T-helper 1 cell treated with Interleukin-12 subunit alpha and Interleukin-12 subunit beta and Interleukin-4 antibody, amounts not matched to agents 30 μg/mL and 1 μg/mL, for 36 hours (primary cell): ENCODE measurements at regions not wholly inside any gene's neighbourhood (a gene's known extent, or its start where the extent isn't known, plus 50 kb on each side); places are given as distances from the start of the nearest gene placed in this dataset.
"Not testable (repeated sequence)": the region's sequence is repeated elsewhere in the genome, so short reads cannot be mapped to it uniquely, and the experiment has no call there.

Experiments
- H3K27ac Mint-ChIP-seq: one replicate; pipeline ENCODE4 v1.8.0; 2021; ENCODE audit warnings: mild to moderate bottlenecking, mixed read lengths
- H3K27me3 Mint-ChIP-seq: one replicate; pipeline ENCODE4 v1.8.0; 2021; ENCODE audit warnings: low read depth, mixed read lengths
- H3K36me3 Mint-ChIP-seq: one replicate; pipeline ENCODE4 v1.8.0; 2021; ENCODE audit warnings: low read depth, mixed read lengths
- H3K4me1 Mint-ChIP-seq: one replicate; pipeline ENCODE4 v1.8.0; 2021; ENCODE audit warnings: low read depth, mixed read lengths
- H3K4me3 Mint-ChIP-seq: one replicate; pipeline ENCODE4 v1.8.0; 2021; ENCODE audit warnings: mild to moderate bottlenecking, moderate library complexity, mixed read lengths
- H3K9me3 Mint-ChIP-seq: one replicate; pipeline ENCODE4 v1.8.0; 2021; ENCODE audit warnings: mixed read lengths

GRCh38 chr15:66993874-66994696 is 71.3 kb upstream of the SMAD3 start:
- no peaks in the 10 kb centered on the region for H3K4me1 Mint-ChIP-seq
- H3K4me3 Mint-ChIP-seq = no peak overlapping the region
- H3K27me3 Mint-ChIP-seq = peaks cover 31% of the 10 kb centered on the region
- no peaks in the 10 kb centered on the region for H3K36me3 Mint-ChIP-seq
- H3K27ac Mint-ChIP-seq = no peak overlapping the region
- peaks cover 11% of the 10 kb centered on the region for H3K9me3 Mint-ChIP-seq

GRCh38 chr15:66994927-66995656 is 70.3 kb upstream of the SMAD3 start:
- Mint-ChIP-seq H3K27ac (no peak overlapping the region), H3K27me3 (peaks cover 26% of the 10 kb centered on the region), H3K4me3 (no peak overlapping the region), H3K9me3 (peaks cover 10% of the 10 kb centered on the region), H3K4me1 (no peaks in the 10 kb centered on the region), H3K36me3 (no peaks in the 10 kb centered on the region)

DNA sequence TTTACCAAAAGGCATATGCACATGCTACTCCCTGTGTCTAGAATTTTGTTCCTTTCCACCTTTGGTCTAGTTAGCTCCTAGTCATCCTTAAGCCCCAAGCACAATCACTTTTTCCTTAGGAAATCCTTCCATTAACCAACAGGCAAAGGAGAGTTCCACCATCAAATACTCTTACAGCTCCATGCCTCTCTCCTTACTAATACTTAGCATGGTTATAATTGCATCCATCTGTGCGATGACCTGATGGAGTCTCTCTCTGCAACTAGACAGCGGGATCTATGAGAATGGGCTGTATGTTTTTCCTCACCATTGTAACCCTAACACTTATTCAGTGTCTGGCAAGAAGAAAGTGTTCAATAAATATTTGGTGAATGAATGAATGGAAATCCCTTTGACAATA is 69.3 kb upstream of the SMAD3 start:
- H3K27ac Mint-ChIP-seq = no peak overlapping the region
- H3K4me1 Mint-ChIP-seq = no peaks in the 10 kb centered on the region

DNA sequence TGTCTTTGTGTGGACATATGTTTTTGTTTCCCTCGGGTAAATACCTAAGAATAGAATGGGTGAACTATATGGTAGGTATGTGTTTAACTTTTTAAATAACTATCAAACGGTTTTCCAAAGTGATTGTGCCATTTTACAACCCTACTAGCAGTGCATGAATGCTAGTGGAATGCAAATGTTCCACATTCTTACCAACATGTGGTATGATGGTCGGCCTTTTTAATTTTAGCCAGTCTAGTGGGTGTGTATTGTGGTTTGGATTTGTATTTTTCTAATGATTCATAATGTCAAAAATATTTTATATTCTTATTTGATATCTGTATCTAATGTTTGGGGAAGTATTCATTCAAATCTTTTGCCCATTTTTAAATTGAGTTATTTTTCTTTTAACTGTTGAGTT is 68.2 kb upstream of the SMAD3 start:
- Mint-ChIP-seq H3K27me3 (peaks cover 22% of the 10 kb centered on the region), H3K27ac (no peak overlapping the region), H3K9me3 (peaks cover 10% of the 10 kb centered on the region), H3K4me3 (no peak overlapping the region), H3K36me3 (no peaks in the 10 kb centered on the region), H3K4me1 (no peaks in the 10 kb centered on the region)

More for the DNA sequence above, 69.3 kb upstream of the SMAD3 start:
- no peak overlapping the region for H3K4me3 Mint-ChIP-seq
- no peaks in the 10 kb centered on the region for H3K36me3 Mint-ChIP-seq
- H3K27me3 Mint-ChIP-seq = peaks cover 23% of the 10 kb centered on the region
- peaks cover 10% of the 10 kb centered on the region for H3K9me3 Mint-ChIP-seq

GRCh38 chr15:66998234-66998633 is 67.2 kb upstream of the SMAD3 start:
- H3K4me1 Mint-ChIP-seq, H3K4me3 Mint-ChIP-seq, H3K36me3 Mint-ChIP-seq, H3K27ac Mint-ChIP-seq: not testable (repeated sequence)
- Mint-ChIP-seq H3K27me3 (peaks cover 12% of the 10 kb centered on the region), H3K9me3 (peaks cover 10% of the 10 kb centered on the region)

GRCh38 chr15:66999046-66999968 is 66.1 kb upstream of the SMAD3 start:
- no peak overlapping the region for H3K27ac Mint-ChIP-seq

DNA sequence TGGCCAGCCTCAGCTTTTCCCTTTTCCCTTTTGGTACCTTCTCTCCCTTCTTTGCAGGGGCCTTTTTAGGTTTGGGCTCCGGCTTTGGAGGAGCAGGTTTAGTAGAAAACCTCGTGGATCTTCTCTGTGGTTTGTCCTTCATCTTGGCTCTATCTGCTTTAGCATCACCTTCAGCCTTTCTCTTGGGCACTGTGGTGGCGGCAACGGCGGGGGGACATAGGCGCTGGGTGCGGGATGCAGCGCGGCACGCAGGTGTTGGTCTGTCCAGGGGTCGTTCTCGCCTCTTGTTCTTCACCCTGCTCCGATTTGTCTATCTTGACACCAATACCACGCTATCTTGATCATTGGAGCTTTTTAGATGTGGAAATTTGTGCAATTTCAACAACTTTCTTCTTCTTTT is 64.5 kb upstream of the SMAD3 start:
- Mint-ChIP-seq H3K4me3 (no peak overlapping the region), H3K9me3 (peaks cover 10% of the 10 kb centered on the region), H3K4me1 (no peaks in the 10 kb centered on the region), H3K27me3 (peaks cover 12% of the 10 kb centered on the region), H3K27ac (no peak overlapping the region), H3K36me3 (no peaks in the 10 kb centered on the region)

More at GRCh38 chr15:66999046-66999968, 66.1 kb upstream of the SMAD3 start:
- no peaks in the 10 kb centered on the region for H3K4me1 Mint-ChIP-seq
- H3K9me3 Mint-ChIP-seq = peaks cover 10% of the 10 kb centered on the region
- no peaks in the 10 kb centered on the region for H3K36me3 Mint-ChIP-seq
- peaks cover 12% of the 10 kb centered on the region for H3K27me3 Mint-ChIP-seq
- no peak overlapping the region for H3K4me3 Mint-ChIP-seq

GRCh38 chr15:67002368-67002767 is 63.0 kb upstream of the SMAD3 start:
- Mint-ChIP-seq H3K36me3 (peaks cover 1% of the 10 kb centered on the region), H3K4me3 (no peak overlapping the region), H3K4me1 (no peaks in the 10 kb centered on the region), H3K27ac (no peak overlapping the region), H3K9me3 (peaks cover 10% of the 10 kb centered on the region), H3K27me3 (peaks cover 17% of the 10 kb centered on the region)

DNA sequence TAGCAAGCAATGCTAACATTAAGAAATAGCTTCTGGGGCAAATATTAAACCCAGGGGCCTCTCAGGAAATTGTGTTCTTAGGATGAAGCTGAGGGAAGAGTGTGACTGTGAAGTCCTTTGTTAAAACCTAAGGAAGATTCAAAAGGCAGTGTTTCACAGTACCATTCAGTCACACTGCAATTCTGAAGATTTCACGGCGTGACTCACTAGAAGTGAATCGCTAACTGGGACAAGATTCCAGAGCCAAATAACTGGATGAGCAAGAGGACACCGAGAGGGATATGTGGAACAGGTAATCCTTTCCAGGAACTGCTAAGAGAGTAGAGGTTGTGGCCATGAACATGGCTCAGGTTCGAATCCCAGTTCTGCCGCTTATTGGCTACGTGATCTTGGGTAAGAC is 61.8 kb upstream of the SMAD3 start:
- Mint-ChIP-seq H3K9me3 (peaks cover 6% of the 10 kb centered on the region), H3K4me1 (no peaks in the 10 kb centered on the region), H3K27me3 (peaks cover 17% of the 10 kb centered on the region), H3K4me3 (no peak overlapping the region), H3K27ac (no peak overlapping the region), H3K36me3 (peaks cover 1% of the 10 kb centered on the region)

GRCh38 chr15:67004142-67004541 is 61.3 kb upstream of the SMAD3 start:
- Mint-ChIP-seq H3K27me3 (peaks cover 16% of the 10 kb centered on the region), H3K4me3 (no peak overlapping the region), H3K36me3 (peaks cover 1% of the 10 kb centered on the region), H3K4me1 (no peaks in the 10 kb centered on the region), H3K27ac (no peak overlapping the region), H3K9me3 (peaks cover 3% of the 10 kb centered on the region)

GRCh38 chr15:67005294-67005996 is 60.0 kb upstream of the SMAD3 start:
- peaks cover 10% of the 10 kb centered on the region for H3K4me1 Mint-ChIP-seq
- peaks cover 12% of the 10 kb centered on the region for H3K27me3 Mint-ChIP-seq
- no peak overlapping the region for H3K4me3 Mint-ChIP-seq
- no peak overlapping the region for H3K27ac Mint-ChIP-seq
- peaks cover 1% of the 10 kb centered on the region for H3K36me3 Mint-ChIP-seq
- no peaks in the 10 kb centered on the region for H3K9me3 Mint-ChIP-seq

DNA sequence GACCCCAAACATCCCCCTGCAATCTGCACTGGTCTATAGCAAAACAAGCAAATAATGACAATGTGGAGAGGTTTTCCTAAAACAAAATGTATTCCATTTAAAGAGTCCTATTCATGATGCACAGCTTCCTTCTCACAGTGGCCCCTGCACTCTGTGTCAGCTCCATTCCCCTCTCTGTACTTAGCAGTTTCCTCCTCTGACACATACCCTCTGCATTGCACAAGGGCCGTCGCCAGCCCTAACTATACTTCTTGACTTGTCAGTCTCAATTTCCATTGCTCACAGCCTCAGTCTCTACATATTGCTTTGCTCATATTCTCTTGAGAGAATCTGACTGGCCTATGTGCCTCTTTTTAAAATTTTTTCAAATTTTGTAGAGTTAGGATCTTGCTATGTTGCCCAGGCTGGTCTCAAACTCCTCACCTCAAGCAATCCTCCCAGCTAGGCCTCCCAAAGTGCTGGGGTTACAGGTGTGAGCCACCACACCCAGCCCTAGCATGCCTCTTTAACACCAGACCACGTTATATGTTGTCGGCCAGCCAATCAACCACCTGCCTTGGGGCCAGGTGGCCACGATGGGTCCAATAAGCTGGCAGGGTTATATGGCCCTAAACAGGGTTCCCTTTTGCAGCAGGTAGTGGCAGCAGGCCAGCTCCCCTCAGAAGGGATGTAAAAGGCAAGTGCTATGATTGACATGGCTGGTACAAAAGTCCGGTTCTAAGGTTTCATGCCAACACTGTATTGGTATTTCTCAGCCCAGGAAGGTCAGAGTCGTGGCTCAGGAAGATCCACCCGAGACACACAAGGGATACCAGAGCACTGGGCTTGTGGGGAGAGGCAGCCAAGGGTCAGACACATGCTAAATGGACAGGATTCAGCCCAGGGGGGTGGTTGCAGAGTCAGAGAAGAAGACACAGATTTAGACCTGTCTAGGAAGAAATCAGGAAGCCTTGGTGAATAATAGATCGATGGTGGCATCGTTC is 59.0 kb upstream of the SMAD3 start:
- Mint-ChIP-seq H3K27me3 (peaks cover 5% of the 10 kb centered on the region), H3K27ac (no peak overlapping the region), H3K4me1 (peaks cover 13% of the 10 kb centered on the region), H3K36me3 (peaks cover 1% of the 10 kb centered on the region), H3K9me3 (no peaks in the 10 kb centered on the region), H3K4me3 (no peak overlapping the region)
